Esophagus squamous epithelium (tissue), 4 donors: ENCODE measurements at regions not wholly inside any gene's neighbourhood (a gene's known extent, or its start where the extent isn't known, plus 50 kb on each side); places are given as distances from the start of the nearest gene placed in this dataset.

Experiments
- POLR2A ChIP-seq, 4 donors: fragments of 450-650 bp; IDR thresholded peaks; one replicate each; pipeline ENCODE4 v1.6.1; 2017; ENCODE audit warnings: antibody characterized with exemption in 4 of 4, mild to moderate bottlenecking in 4 of 4, moderate library complexity in 3 of 4
- TF ChIP-seq, protein P1 (sequence below), 6 experiments: fragments of 450-650 bp in 4 of 6; fragments of 200-600 bp in 2 of 6; sonication (generic) in 2 of 6; IDR thresholded peaks; one replicate each; pipeline ENCODE4 v1.5.1; 2016 to 2019; ENCODE audit warnings: antibody characterized with exemption in 6 of 6, mild to moderate bottlenecking in 4 of 6, moderate library complexity in 4 of 6

DNA sequence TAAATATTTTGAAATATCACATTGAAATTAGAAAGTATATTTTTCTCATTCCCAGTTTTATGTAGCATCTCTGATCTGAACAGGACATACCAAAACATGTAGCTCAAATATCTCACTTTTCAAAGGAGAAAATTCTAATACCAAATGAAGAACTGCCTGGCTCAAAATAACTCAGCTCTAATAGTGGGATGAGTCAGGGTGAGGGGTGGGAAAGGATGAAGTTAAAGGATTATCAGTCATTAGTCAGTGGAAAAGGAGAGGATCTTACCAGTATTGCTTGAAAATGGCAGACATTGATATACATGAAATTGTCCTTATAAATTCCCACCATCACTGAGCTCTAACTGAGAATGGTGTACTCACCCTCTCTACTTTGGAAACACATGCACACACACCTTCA, 803.2 kb downstream of the RAPGEF2 start:
- TF ChIP-seq, protein P1, sequence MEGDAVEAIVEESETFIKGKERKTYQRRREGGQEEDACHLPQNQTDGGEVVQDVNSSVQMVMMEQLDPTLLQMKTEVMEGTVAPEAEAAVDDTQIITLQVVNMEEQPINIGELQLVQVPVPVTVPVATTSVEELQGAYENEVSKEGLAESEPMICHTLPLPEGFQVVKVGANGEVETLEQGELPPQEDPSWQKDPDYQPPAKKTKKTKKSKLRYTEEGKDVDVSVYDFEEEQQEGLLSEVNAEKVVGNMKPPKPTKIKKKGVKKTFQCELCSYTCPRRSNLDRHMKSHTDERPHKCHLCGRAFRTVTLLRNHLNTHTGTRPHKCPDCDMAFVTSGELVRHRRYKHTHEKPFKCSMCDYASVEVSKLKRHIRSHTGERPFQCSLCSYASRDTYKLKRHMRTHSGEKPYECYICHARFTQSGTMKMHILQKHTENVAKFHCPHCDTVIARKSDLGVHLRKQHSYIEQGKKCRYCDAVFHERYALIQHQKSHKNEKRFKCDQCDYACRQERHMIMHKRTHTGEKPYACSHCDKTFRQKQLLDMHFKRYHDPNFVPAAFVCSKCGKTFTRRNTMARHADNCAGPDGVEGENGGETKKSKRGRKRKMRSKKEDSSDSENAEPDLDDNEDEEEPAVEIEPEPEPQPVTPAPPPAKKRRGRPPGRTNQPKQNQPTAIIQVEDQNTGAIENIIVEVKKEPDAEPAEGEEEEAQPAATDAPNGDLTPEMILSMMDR (IDR thresholded peaks at IDR 0.05) = no peak
- TF ChIP-seq POLR2A (IDR thresholded peaks at IDR 0.05) = no peak
